H9 (cell line): ENCODE measurements at regions not wholly inside any gene's neighbourhood (a gene's known extent, or its start where the extent isn't known, plus 50 kb on each side); places are given as distances from the start of the nearest gene placed in this dataset.

Source experiments
- DNase-seq: peaks from one replicate; pipeline ENCODE4 v3.0.0-alpha.2; 2017
- H2AFZ ChIP-seq: one replicate; pipeline ENCODE4 v1.6.1; 2013; ENCODE audit warnings: mild to moderate bottlenecking, low read length, control low read depth, moderate library complexity
- H2AK5ac ChIP-seq: 2 replicates; pipeline ENCODE4 v1.6.1; 2013; ENCODE audit warnings: low read length, control low read depth, mixed read lengths; ENCODE audit not compliant: insufficient read length
- H2BK120ac ChIP-seq: one replicate; pipeline ENCODE4 v1.6.1; 2013; ENCODE audit warnings: low read depth, mild to moderate bottlenecking, low read length, control low read depth, inconsistent platforms; ENCODE audit not compliant: poor library complexity, severe bottlenecking
- H2BK12ac ChIP-seq: 2 replicates; pipeline ENCODE4 v1.6.1; 2013; ENCODE audit warnings: low read length, control low read depth, mixed read lengths, low read depth; ENCODE audit not compliant: insufficient read length
- H2BK15ac ChIP-seq: 2 replicates; pipeline ENCODE4 v1.6.1; 2013; ENCODE audit warnings: low read depth, low read length, control low read depth
- H2BK20ac ChIP-seq: one replicate; pipeline ENCODE4 v1.6.1; 2013; ENCODE audit warnings: low read depth, mild to moderate bottlenecking, low read length, control low read depth, inconsistent platforms; ENCODE audit not compliant: poor library complexity, severe bottlenecking
- H2BK5ac ChIP-seq: 2 replicates; pipeline ENCODE4 v1.6.1; 2013; ENCODE audit warnings: low read length, control low read depth, mixed read lengths; ENCODE audit not compliant: insufficient read length
- H3K14ac ChIP-seq: 2 replicates; pipeline ENCODE4 v1.6.1; 2013; ENCODE audit warnings: low read length, control low read depth; ENCODE audit not compliant: insufficient read depth
- H3K18ac ChIP-seq: 2 replicates; pipeline ENCODE4 v1.6.1; 2013; ENCODE audit warnings: low read depth, mild to moderate bottlenecking, mixed read lengths, low read length, control low read depth; ENCODE audit not compliant: insufficient read length
- H3K23ac ChIP-seq: 2 replicates; pipeline ENCODE4 v1.6.1; 2013; ENCODE audit warnings: low read length, control low read depth, mixed read lengths, low read depth; ENCODE audit not compliant: insufficient read length
- H3K23me2 ChIP-seq: 2 replicates; pipeline ENCODE4 v1.6.1; 2013; ENCODE audit warnings: low read depth, mild to moderate bottlenecking, mixed read lengths, low read length, control low read depth; ENCODE audit not compliant: insufficient read length, poor library complexity, severe bottlenecking
- H3K27ac ChIP-seq: 2 replicates; pipeline ENCODE4 v1.5.1; 2013; ENCODE audit warnings: low read length, control low read depth, mixed read lengths, low read depth; ENCODE audit not compliant: insufficient read length
- H3K27me3 ChIP-seq: 2 replicates; pipeline ENCODE4 v1.6.1; 2013; ENCODE audit warnings: low read length, control low read depth, inconsistent platforms; ENCODE audit not compliant: insufficient read depth
- H3K4ac ChIP-seq: 2 replicates; pipeline ENCODE4 v1.6.1; 2013; ENCODE audit warnings: low read depth, mild to moderate bottlenecking, control low read depth, inconsistent platforms, low read length, moderate library complexity
- H3K4me1 ChIP-seq: 2 replicates; pipeline ENCODE4 v1.6.1; 2013; ENCODE audit warnings: low read length, control low read depth, inconsistent platforms; ENCODE audit not compliant: insufficient read depth
- H3K4me2 ChIP-seq: 2 replicates; pipeline ENCODE4 v1.6.1; 2013; ENCODE audit warnings: low read length, control low read depth, mixed read lengths; ENCODE audit not compliant: insufficient read length, insufficient read depth
- H3K56ac ChIP-seq: 2 replicates; pipeline ENCODE4 v1.6.1; 2013; ENCODE audit warnings: low read depth, mild to moderate bottlenecking, mixed read lengths, low read length, control low read depth; ENCODE audit not compliant: insufficient read length
- H3K79me1 ChIP-seq: 2 replicates; pipeline ENCODE4 v1.6.1; 2013; ENCODE audit warnings: low read depth, mild to moderate bottlenecking, moderate library complexity, low read length, control low read depth, inconsistent platforms; ENCODE audit not compliant: insufficient read depth, poor library complexity, severe bottlenecking
- H3K79me2 ChIP-seq: 2 replicates; pipeline ENCODE4 v1.6.1; 2013; ENCODE audit warnings: low read length, control low read depth, inconsistent platforms; ENCODE audit not compliant: insufficient read depth
- H3K9ac ChIP-seq: 2 replicates; pipeline ENCODE4 v1.6.1; 2013; ENCODE audit warnings: low read length, control low read depth, mixed read lengths; ENCODE audit not compliant: insufficient read length; ENCODE audit errors: extremely low read depth
- H3K9me3 ChIP-seq: one replicate; pipeline ENCODE4 v1.6.1; 2013; ENCODE audit warnings: low read depth, low read length, inconsistent platforms; ENCODE audit not compliant: control insufficient read depth
- H3T11ph ChIP-seq: one replicate; pipeline ENCODE4 v1.6.1; 2013; ENCODE audit warnings: mild to moderate bottlenecking, low read length, control low read depth, inconsistent platforms
- H4K20me1 ChIP-seq: one replicate; pipeline ENCODE4 v1.6.1; 2013; ENCODE audit not compliant: control insufficient read depth, insufficient read length, insufficient read depth
- H4K5ac ChIP-seq: 2 replicates; pipeline ENCODE4 v1.6.1; 2013; ENCODE audit warnings: low read depth, mild to moderate bottlenecking, mixed read lengths, low read length, control low read depth; ENCODE audit not compliant: insufficient read length
- H4K8ac ChIP-seq: replicated peaks from 2 replicates; pipeline ENCODE4 v1.6.1; 2013; ENCODE audit warnings: low read length, control low read depth, mixed read lengths, low read depth; ENCODE audit not compliant: insufficient read length
- H4K91ac ChIP-seq: 2 replicates; pipeline ENCODE4 v1.6.1; 2013; ENCODE audit warnings: low read depth, mild to moderate bottlenecking, moderate library complexity, mixed read lengths, low read length, control low read depth; ENCODE audit not compliant: insufficient read length
- H3K27ac Mint-ChIP-seq, 3 experiments: 2 replicates in 2 of 3; 3 replicates in 1 of 3; pipeline ENCODE4 v1.8.0; 2020 to 2021; ENCODE audit warnings: mixed read lengths in 3 of 3, mild to moderate bottlenecking in 1 of 3, moderate library complexity in 1 of 3
- H3K27me3 Mint-ChIP-seq: 2 replicates; pipeline ENCODE4 v1.8.0; 2021; ENCODE audit warnings: low read depth, mild to moderate bottlenecking, moderate library complexity, mixed read lengths
- H3K36me3 Mint-ChIP-seq, 3 experiments: 2 replicates in 2 of 3; 3 replicates in 1 of 3; pipeline ENCODE4 v1.8.0; 2020 to 2021; ENCODE audit warnings: low read depth in 3 of 3, mixed read lengths in 3 of 3; ENCODE audit not compliant: insufficient read depth in 1 of 3
- H3K4me1 Mint-ChIP-seq, 2 experiments: 2 replicates each; pipeline ENCODE4 v1.8.0; 2020; ENCODE audit warnings: mixed read lengths in 2 of 2
- H3K4me3 Mint-ChIP-seq, 2 experiments: 2 replicates in 1 of 2; 3 replicates in 1 of 2; pipeline ENCODE4 v1.8.0; 2020 to 2021; ENCODE audit warnings: mild to moderate bottlenecking in 2 of 2, mixed read lengths in 2 of 2, moderate library complexity in 1 of 2
- H3K9me3 Mint-ChIP-seq, 2 experiments: 2 replicates in 1 of 2; 3 replicates in 1 of 2; pipeline ENCODE4 v1.8.0; 2020; ENCODE audit warnings: mild to moderate bottlenecking in 2 of 2, mixed read lengths in 2 of 2, moderate library complexity in 1 of 2
- CTCF ChIP-seq: fragments of 200-600 bp; sonication (generic); conservative IDR thresholded peaks from 3 replicates; pipeline ENCODE4 v1.8.0; 2021; ENCODE audit warnings: antibody characterized with exemption, mild to moderate bottlenecking
- WGBS: extraction: QIAGEN DNeasy Blood & Tissue Kit; methylation state at CpG from one replicate; pipeline ENCODE4 v1.1.7; 2013; ENCODE audit warnings: missing lambda C conversion rate, low lambda C conversion rate, mixed read lengths; ENCODE audit not compliant: insufficient read length; ENCODE audit errors: extremely low coverage; 5-methylcytosine and 5-hydroxymethylcytosine counted together

GRCh38 chr10:44714451-44714850 lies 196.7 kb upstream of the TMEM72 start:
- H3K9me3 Mint-ChIP-seq, result no peaks in the 10 kb centered on the region
- H3K4me3 Mint-ChIP-seq, result no peak overlapping the region
- no peak overlapping the region for H2BK15ac ChIP-seq
- no peak overlapping the region for H3K14ac ChIP-seq
- no peaks in the 10 kb centered on the region for H4K20me1 ChIP-seq
- H4K5ac ChIP-seq, result no peak overlapping the region
- no peak overlapping the region for H2BK120ac ChIP-seq
- no peak for DNase-seq
- no peak overlapping the region for H2BK20ac ChIP-seq
- no peak overlapping the region for H3K27ac ChIP-seq
- H3K4me1 ChIP-seq, result no peaks in the 10 kb centered on the region
- H2BK12ac ChIP-seq, result no peak overlapping the region
- H3K18ac ChIP-seq, result no peak overlapping the region
- H3K36me3 Mint-ChIP-seq, result no peaks in the 10 kb centered on the region
- H3K9me3 ChIP-seq, result no peaks in the 10 kb centered on the region
- no peak overlapping the region for H3T11ph ChIP-seq
- no peak overlapping the region for H2BK5ac ChIP-seq
- no peaks in the 10 kb centered on the region for H3K27me3 ChIP-seq
- H3K9ac ChIP-seq, result no peak overlapping the region
- no CpG with 5 or more reads among the region's 4 CpGs for WGBS
- H3K79me1 ChIP-seq, result no peaks in the 10 kb centered on the region
- TF ChIP-seq CTCF, result no peak
- H3K27me3 Mint-ChIP-seq, result no peaks in the 10 kb centered on the region
- H4K91ac ChIP-seq, result no peak overlapping the region
- no peak overlapping the region for H3K56ac ChIP-seq
- no peaks in the 10 kb centered on the region for H3K79me2 ChIP-seq
- H3K4me1 Mint-ChIP-seq, result no peaks in the 10 kb centered on the region
- H4K8ac ChIP-seq, result no peak overlapping the region
- no peaks in the 10 kb centered on the region for H3K23me2 ChIP-seq
- H3K4ac ChIP-seq, result no peak overlapping the region
- H2AFZ ChIP-seq, result no peak overlapping the region
- no peak overlapping the region for H3K27ac Mint-ChIP-seq
- no peak overlapping the region for H3K4me2 ChIP-seq
- H2AK5ac ChIP-seq, result no peak overlapping the region
- no peak overlapping the region for H3K23ac ChIP-seq
